ENCODE measurements at regions not wholly inside any gene's neighbourhood (a gene's known extent, or its start where the extent isn't known, plus 50 kb on each side); places are given as distances from the start of the nearest gene placed in this dataset.

DNA sequence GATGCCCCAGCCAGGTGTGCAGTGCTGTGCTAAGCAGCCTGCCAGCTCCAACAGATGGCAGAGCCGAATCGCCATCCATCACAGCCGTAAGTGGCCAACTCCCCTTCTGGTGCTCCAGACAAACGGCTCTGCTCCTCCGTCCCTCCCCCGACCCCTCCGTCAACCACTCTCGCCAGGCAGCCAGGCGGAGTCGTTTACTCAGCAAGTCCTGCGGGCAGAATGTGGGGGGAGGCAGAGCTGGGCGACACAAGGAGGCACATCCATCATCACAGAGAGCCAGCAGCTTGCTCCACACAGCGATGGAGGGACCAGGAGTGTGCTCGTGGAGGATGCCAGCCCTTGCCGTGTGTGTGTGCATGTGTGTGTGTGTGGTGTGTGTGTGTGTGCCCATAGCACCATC lies 206.6 kb upstream of the GRIK3 start:
- H3K27ac Mint-ChIP-seq: no peak overlapping the region
- peaks cover 37% of the 10 kb centered on the region for H3K4me1 ChIP-seq (ENCODE audit: insufficient read depth)
- H3K27me3 ChIP-seq (ENCODE audit: insufficient read depth): no peaks in the 10 kb centered on the region
- TF ChIP-seq, protein P1, sequence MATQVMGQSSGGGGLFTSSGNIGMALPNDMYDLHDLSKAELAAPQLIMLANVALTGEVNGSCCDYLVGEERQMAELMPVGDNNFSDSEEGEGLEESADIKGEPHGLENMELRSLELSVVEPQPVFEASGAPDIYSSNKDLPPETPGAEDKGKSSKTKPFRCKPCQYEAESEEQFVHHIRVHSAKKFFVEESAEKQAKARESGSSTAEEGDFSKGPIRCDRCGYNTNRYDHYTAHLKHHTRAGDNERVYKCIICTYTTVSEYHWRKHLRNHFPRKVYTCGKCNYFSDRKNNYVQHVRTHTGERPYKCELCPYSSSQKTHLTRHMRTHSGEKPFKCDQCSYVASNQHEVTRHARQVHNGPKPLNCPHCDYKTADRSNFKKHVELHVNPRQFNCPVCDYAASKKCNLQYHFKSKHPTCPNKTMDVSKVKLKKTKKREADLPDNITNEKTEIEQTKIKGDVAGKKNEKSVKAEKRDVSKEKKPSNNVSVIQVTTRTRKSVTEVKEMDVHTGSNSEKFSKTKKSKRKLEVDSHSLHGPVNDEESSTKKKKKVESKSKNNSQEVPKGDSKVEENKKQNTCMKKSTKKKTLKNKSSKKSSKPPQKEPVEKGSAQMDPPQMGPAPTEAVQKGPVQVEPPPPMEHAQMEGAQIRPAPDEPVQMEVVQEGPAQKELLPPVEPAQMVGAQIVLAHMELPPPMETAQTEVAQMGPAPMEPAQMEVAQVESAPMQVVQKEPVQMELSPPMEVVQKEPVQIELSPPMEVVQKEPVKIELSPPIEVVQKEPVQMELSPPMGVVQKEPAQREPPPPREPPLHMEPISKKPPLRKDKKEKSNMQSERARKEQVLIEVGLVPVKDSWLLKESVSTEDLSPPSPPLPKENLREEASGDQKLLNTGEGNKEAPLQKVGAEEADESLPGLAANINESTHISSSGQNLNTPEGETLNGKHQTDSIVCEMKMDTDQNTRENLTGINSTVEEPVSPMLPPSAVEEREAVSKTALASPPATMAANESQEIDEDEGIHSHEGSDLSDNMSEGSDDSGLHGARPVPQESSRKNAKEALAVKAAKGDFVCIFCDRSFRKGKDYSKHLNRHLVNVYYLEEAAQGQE (IDR thresholded peaks at IDR 0.05; ENCODE audit: unreplicated experiment): no peak
- TF ChIP-seq NANOG (IDR thresholded peaks at IDR 0.05; ENCODE audit: borderline replicate concordance): no peak
- no peak overlapping the region for H3K4me2 ChIP-seq
- no peak overlapping the region for H3K4me3 ChIP-seq
- peak overlapping the region; percentile 52; the same call in 1 of the 2 replicates for H2AFZ ChIP-seq
- no peaks in the 10 kb centered on the region for H3K9me3 Mint-ChIP-seq
- H3K36me3 Mint-ChIP-seq (ENCODE audit: low read depth): no peaks in the 10 kb centered on the region
- H3F3A ChIP-seq (replicated peaks; ENCODE audit: low read depth): no peaks in the 10 kb centered on the region
- H3K4me3 Mint-ChIP-seq: no peak overlapping the region
- H3K27me3 Mint-ChIP-seq (ENCODE audit: insufficient read depth, low read depth, poor library complexity): peaks cover 12% of the 10 kb centered on the region
- H3K27ac ChIP-seq (ENCODE audit: low read depth): no peak overlapping the region
- H4K20me1 ChIP-seq (replicated peaks; ENCODE audit: insufficient read depth): no peaks in the 10 kb centered on the region
- H3K79me2 ChIP-seq (replicated peaks; ENCODE audit: insufficient read depth): no peaks in the 10 kb centered on the region
- DNase-seq (ENCODE audit: low spot score) (peak; percentile 28), ATAC-seq (peak; percentile 34; the same call in 2 of the 3 replicates)
- H3K36me3 ChIP-seq (ENCODE audit: insufficient read depth): no peaks in the 10 kb centered on the region
- peaks cover 57% of the 10 kb centered on the region for H3K4me1 Mint-ChIP-seq
- H3K9me2 ChIP-seq (ENCODE audit: insufficient read depth): no peaks in the 10 kb centered on the region

DNA sequence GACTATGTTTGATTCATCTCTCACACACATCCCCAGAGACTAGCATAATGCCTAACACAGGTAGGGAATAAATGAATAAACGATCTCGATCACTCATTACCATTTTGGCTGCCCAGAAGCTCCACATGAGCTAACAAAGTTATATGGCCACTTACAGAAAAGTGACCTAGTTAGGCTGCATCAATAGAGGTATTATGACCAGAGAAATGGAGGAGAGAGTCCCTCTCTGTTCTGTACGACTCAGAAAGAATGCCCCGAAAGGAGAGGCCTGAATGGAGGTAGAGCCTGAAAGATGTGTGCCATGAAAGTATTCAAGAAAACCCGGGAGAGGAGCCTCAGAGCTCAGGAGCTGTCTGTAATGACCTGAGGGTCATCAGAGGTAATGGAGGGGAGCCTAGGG lies 208.2 kb upstream of the GRIK3 start:
- Mint-ChIP-seq H3K4me1 (peaks cover 55% of the 10 kb centered on the region), H3K27me3 (ENCODE audit: insufficient read depth, low read depth, poor library complexity) (peaks cover 12% of the 10 kb centered on the region), H3K27ac (no peak overlapping the region)
- TF ChIP-seq STAT1 (IDR thresholded peaks at IDR 0.05; ENCODE audit: unreplicated experiment) (no peak), NANOG (IDR thresholded peaks at IDR 0.05; ENCODE audit: borderline replicate concordance) (no peak), JUNB (IDR thresholded peaks at IDR 0.05; ENCODE audit: unreplicated experiment) (no peak), EZH2 (IDR thresholded peaks at IDR 0.05; ENCODE audit: low read depth, unreplicated experiment) (no peak), CREB1 (CRISPR knock-in tag; IDR thresholded peaks at IDR 0.05; ENCODE audit: low read depth) (no peak), EZH2phosphoT487 (IDR thresholded peaks at IDR 0.05; ENCODE audit: unreplicated experiment) (no peak), ZNF114 (CRISPR knock-in tag; IDR thresholded peaks at IDR 0.05) (no peak)
- TF ChIP-seq, protein P2, sequence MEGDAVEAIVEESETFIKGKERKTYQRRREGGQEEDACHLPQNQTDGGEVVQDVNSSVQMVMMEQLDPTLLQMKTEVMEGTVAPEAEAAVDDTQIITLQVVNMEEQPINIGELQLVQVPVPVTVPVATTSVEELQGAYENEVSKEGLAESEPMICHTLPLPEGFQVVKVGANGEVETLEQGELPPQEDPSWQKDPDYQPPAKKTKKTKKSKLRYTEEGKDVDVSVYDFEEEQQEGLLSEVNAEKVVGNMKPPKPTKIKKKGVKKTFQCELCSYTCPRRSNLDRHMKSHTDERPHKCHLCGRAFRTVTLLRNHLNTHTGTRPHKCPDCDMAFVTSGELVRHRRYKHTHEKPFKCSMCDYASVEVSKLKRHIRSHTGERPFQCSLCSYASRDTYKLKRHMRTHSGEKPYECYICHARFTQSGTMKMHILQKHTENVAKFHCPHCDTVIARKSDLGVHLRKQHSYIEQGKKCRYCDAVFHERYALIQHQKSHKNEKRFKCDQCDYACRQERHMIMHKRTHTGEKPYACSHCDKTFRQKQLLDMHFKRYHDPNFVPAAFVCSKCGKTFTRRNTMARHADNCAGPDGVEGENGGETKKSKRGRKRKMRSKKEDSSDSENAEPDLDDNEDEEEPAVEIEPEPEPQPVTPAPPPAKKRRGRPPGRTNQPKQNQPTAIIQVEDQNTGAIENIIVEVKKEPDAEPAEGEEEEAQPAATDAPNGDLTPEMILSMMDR (conservative IDR thresholded peaks at IDR 0.05; ENCODE audit: low read depth in 2 of 2): no peak
- TF ChIP-seq, protein P3, sequence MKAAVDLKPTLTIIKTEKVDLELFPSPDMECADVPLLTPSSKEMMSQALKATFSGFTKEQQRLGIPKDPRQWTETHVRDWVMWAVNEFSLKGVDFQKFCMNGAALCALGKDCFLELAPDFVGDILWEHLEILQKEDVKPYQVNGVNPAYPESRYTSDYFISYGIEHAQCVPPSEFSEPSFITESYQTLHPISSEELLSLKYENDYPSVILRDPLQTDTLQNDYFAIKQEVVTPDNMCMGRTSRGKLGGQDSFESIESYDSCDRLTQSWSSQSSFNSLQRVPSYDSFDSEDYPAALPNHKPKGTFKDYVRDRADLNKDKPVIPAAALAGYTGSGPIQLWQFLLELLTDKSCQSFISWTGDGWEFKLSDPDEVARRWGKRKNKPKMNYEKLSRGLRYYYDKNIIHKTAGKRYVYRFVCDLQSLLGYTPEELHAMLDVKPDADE (IDR thresholded peaks at IDR 0.05): no peak

More for the DNA sequence above, 208.2 kb upstream of the GRIK3 start:
- no peaks in the 10 kb centered on the region for H3F3A ChIP-seq (replicated peaks; ENCODE audit: low read depth)
- no peak for DNase-seq (ENCODE audit: low spot score)
- no peak overlapping the region for H3K4me3 ChIP-seq
- no peak overlapping the region for H2AFZ ChIP-seq
- H3K4me2 ChIP-seq: no peak overlapping the region; the same call in 1 of the 2 replicates
- no peaks in the 10 kb centered on the region for H3K9me3 Mint-ChIP-seq
- no peaks in the 10 kb centered on the region for H3K9me2 ChIP-seq (ENCODE audit: insufficient read depth)
- no peak overlapping the region for H3K27ac ChIP-seq (ENCODE audit: low read depth)
- ATAC-seq: no peak
- H3K36me3 ChIP-seq (ENCODE audit: insufficient read depth): no peaks in the 10 kb centered on the region
- no peaks in the 10 kb centered on the region for H3K36me3 Mint-ChIP-seq (ENCODE audit: low read depth)
- H4K20me1 ChIP-seq (replicated peaks; ENCODE audit: insufficient read depth): no peaks in the 10 kb centered on the region
- peaks cover 29% of the 10 kb centered on the region for H3K4me1 ChIP-seq (ENCODE audit: insufficient read depth)
- no peaks in the 10 kb centered on the region for H3K79me2 ChIP-seq (replicated peaks; ENCODE audit: insufficient read depth)
- no peaks in the 10 kb centered on the region for H3K27me3 ChIP-seq (ENCODE audit: insufficient read depth)
- no peak overlapping the region for H3K4me3 Mint-ChIP-seq
